ENCODE measurements at regions not wholly inside any gene's neighbourhood (a gene's known extent, or its start where the extent isn't known, plus 50 kb on each side); places are given as distances from the start of the nearest gene placed in this dataset.

- Histone ChIP-seq H3K27ac (no peak overlapping the region), H3K9ac (ENCODE audit: low read depth in 2 of 2, low read length in 2 of 2) (no peak overlapping the region), H3K4me1 (no peaks in the 10 kb centered on the region), H3K4me3 (no peak overlapping the region), H3K27me3 (no peaks in the 10 kb centered on the region), H3K36me3 (no peaks in the 10 kb centered on the region), H3K9me3 (no peaks in the 10 kb centered on the region)
- DNase-seq: no peak
- TF ChIP-seq, protein P1, sequence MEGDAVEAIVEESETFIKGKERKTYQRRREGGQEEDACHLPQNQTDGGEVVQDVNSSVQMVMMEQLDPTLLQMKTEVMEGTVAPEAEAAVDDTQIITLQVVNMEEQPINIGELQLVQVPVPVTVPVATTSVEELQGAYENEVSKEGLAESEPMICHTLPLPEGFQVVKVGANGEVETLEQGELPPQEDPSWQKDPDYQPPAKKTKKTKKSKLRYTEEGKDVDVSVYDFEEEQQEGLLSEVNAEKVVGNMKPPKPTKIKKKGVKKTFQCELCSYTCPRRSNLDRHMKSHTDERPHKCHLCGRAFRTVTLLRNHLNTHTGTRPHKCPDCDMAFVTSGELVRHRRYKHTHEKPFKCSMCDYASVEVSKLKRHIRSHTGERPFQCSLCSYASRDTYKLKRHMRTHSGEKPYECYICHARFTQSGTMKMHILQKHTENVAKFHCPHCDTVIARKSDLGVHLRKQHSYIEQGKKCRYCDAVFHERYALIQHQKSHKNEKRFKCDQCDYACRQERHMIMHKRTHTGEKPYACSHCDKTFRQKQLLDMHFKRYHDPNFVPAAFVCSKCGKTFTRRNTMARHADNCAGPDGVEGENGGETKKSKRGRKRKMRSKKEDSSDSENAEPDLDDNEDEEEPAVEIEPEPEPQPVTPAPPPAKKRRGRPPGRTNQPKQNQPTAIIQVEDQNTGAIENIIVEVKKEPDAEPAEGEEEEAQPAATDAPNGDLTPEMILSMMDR (IDR thresholded peaks at IDR 0.05): no peak
- intact Hi-C loops (cut with DNase I): no loop called here
Measured at GRCh38 chr6:143615785-143616184, 62.0 kb upstream of the PHACTR2 start.

DNA sequence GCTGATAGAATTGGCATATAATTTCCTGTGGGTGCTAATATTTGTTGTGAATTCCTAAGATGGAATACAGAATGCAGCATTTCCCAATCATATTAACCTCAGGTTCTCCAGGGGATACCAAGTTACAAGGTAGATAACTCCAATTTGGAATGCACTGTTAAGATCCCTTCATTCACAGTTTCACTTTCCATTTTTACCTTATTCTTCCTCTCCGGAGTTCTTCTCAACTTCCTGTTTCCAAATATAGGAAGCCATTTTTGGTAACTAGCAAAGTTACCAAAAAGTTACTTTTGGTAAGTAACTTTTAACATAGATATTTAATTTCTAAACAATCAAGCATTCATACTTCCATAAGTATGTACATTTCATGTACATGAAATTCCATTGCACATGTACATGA is 63.5 kb upstream of the PHACTR2 start:
- H3K9me3 ChIP-seq: no peaks in the 10 kb centered on the region
- H3K27ac ChIP-seq: no peak overlapping the region
- H3K36me3 ChIP-seq: no peaks in the 10 kb centered on the region
- no peak overlapping the region for H3K9ac ChIP-seq (ENCODE audit: low read depth in 2 of 2, low read length in 2 of 2)
- no peaks in the 10 kb centered on the region for H3K4me1 ChIP-seq
- TF ChIP-seq, protein P1 (IDR thresholded peaks at IDR 0.05): no peak
- intact Hi-C loops (cut with DNase I): no loop called here
- no peaks in the 10 kb centered on the region for H3K27me3 ChIP-seq
- no peak overlapping the region for H3K4me3 ChIP-seq
- DNase-seq: no peak

GRCh38 chr6:143613749-143614148 is 64.0 kb upstream of the PHACTR2 start:
- H3K27me3 ChIP-seq: no peaks in the 10 kb centered on the region
- no peaks in the 10 kb centered on the region for H3K9me3 ChIP-seq
- H3K27ac ChIP-seq: no peak overlapping the region
- no peak for DNase-seq
- no peaks in the 10 kb centered on the region for H3K4me1 ChIP-seq
- H3K4me3 ChIP-seq: no peak overlapping the region
- no peaks in the 10 kb centered on the region for H3K36me3 ChIP-seq
- intact Hi-C loops (cut with DNase I): no loop called here
- H3K9ac ChIP-seq (ENCODE audit: low read depth in 2 of 2, low read length in 2 of 2): no peak overlapping the region
- TF ChIP-seq, protein P1 (IDR thresholded peaks at IDR 0.05): no peak

DNA sequence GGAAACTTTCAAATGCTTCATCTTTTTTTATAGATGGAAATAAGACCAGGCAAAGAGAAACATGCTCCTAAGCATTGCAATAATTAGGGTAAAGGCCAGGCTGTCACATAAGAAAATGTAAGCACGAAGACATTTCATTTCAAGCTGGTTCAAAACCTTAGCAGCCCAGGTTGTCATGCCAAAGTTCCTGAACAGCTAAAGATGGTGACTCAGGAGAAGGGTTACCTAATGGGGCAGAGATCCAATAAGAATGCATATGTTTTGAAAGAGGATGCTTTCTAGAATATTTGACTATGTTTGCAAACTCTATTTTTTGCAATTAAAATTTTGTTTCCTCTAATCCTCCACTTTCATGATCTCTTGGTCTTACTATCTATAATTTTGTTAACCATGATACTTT is 65.6 kb upstream of the PHACTR2 start:
- Histone ChIP-seq H3K4me1 (no peaks in the 10 kb centered on the region), H3K27ac (no peak overlapping the region), H3K27me3 (no peaks in the 10 kb centered on the region), H3K36me3 (no peaks in the 10 kb centered on the region), H3K9ac (ENCODE audit: low read depth in 2 of 2, low read length in 2 of 2) (no peak overlapping the region), H3K4me3 (no peak overlapping the region), H3K9me3 (no peaks in the 10 kb centered on the region)
- TF ChIP-seq, protein P1 (IDR thresholded peaks at IDR 0.05): no peak
- intact Hi-C loops (cut with DNase I): no loop called here
- DNase-seq: no peak

- TF ChIP-seq, protein P1 (IDR thresholded peaks at IDR 0.05): no peak
- DNase-seq: no peak
- Histone ChIP-seq H3K9me3 (no peaks in the 10 kb centered on the region), H3K4me1 (no peaks in the 10 kb centered on the region), H3K36me3 (no peaks in the 10 kb centered on the region), H3K9ac (ENCODE audit: low read depth in 2 of 2, low read length in 2 of 2) (no peak overlapping the region), H3K4me3 (no peak overlapping the region), H3K27me3 (no peaks in the 10 kb centered on the region), H3K27ac (no peak overlapping the region)
- intact Hi-C loops (cut with DNase I): no loop called here
Measured at GRCh38 chr6:143611580-143611979, 66.2 kb upstream of the PHACTR2 start.

DNA sequence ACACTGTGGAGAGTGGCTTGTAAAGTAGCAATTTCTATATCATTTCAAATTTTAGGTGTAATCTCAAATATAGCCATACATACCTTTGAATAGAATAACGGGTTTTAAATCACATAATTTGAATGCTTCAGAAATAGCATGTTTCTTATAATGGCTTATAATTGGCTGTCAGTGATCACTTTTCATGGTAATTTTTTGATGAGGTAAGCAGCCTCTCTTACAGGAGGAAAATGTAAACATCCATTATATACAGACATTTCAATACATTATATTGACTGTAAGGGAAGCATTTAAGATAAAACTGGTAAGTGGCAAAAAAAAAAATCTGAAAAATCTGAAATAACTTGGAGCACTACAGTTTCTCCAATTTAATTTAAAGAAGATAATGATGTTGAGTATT is 67.8 kb upstream of the PHACTR2 start:
- H3K9me3 ChIP-seq: no peaks in the 10 kb centered on the region
- no peak overlapping the region for H3K9ac ChIP-seq (ENCODE audit: low read depth in 2 of 2, low read length in 2 of 2)
- intact Hi-C loops (cut with DNase I): no loop called here
- no peak for DNase-seq
- H3K36me3 ChIP-seq: no peaks in the 10 kb centered on the region
- no peak overlapping the region for H3K27ac ChIP-seq
- TF ChIP-seq, protein P1 (IDR thresholded peaks at IDR 0.05): no peak
- H3K4me1 ChIP-seq: no peaks in the 10 kb centered on the region
- no peak overlapping the region for H3K4me3 ChIP-seq
- no peaks in the 10 kb centered on the region for H3K27me3 ChIP-seq

All from colonic mucosa (tissue), 4 donors.